GM21390 (cell line): ENCODE measurements at regions not wholly inside any gene's neighbourhood (a gene's known extent, or its start where the extent isn't known, plus 50 kb on each side); places are given as distances from the start of the nearest gene placed in this dataset.

ENCODE experiments used
- ATAC-seq: cut with Tn5 transposase; IDR thresholded peaks from one replicate; pipeline ENCODE4 v1.9.1; 2021; ENCODE audit not compliant: unreplicated experiment

DNA sequence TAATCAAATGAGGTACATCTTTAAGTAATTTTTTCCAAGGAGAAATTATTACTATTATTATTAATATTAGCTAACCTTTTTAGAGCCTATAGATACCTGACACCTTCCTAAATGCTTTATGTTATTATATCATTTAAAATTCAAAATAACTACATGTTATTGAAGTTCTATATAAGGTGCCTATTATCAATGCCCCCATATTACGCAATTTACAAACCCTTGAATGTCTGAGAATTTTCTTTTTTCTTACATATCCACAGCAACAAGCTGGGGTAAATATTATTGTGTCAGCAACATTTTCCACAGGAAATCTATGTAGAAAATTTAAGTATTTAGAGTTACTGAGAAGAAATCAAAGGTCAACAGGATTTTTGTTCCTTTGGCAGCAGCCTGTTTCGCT is 327.3 kb downstream of the NXPE2 start:
- ATAC-seq = no peak

DNA sequence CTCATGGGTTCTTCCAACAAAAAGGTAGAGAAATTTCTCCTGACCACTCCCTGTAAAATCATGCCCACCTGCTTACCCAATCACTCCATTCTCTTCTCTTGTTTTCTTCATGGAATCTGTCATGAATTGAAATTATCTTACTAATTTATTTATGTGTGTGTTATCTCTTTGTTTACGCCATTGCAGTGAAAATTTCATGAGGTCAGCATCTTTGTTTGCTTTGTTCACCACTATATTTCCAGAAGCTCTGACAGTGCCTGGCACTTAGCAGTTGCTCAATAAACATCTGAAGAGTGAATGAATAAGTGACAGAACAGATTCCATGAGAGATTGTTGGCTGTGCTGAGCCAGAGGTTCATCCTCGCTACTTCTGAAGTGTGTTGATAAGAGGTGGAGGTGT is 329.5 kb downstream of the NXPE2 start:
- ATAC-seq = no peak

DNA sequence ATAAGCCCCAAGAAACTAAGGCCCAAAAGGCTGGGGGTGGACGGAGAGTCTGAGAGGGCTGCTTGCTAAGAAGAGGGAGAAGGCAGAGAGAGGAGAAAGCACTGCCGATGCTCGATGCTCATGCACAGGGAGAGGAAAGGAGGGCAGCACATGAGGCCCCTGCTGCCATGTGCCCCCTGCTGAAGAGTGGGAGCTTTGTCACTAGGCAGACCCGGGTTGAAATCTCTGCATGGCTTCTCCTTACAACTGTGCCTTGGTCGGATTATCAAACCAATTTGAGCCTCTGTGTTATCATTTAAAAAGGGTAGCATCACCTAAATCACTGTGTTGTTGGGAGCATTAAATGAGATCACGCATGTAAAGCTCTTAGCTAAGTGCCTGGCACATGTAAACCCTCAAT is 330.5 kb downstream of the NXPE2 start:
- no peak for ATAC-seq

DNA sequence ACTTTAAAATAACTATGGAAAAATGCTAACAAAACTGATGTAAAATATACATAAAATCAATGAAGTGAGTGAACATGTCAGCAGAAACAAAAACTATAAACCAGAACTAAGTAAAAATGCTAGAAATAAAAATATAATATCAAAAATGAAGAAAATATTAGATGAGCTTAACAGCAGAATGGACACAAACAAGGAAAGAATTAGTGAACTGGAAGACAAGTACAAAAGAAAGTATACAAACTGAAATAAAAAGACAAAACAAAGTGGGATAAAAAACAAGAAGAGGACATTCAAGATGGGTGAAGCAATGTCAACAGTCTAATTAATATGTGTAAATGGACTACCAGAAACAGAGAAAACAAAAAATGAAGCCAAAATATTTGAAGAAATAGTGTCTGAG is 339.2 kb downstream of the NXPE2 start:
- no peak for ATAC-seq

DNA sequence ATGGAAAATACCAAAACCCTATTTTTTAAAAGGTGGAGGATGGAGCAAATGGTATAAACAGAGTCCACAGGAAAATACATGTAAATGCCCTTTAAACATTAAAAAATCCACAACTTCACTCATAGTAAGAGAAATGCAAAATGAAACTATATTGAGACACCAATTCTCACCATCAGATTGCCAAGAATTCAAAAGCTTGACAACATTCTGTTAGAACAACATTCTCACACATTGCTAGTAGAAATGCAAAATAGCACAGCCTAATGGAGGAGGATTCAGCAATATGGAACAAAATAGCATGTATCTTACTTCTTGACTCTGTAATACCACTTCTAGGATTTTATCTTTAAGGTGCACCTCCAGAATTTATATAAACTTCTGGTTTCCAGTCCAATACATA is 351.8 kb downstream of the NXPE2 start:
- no peak for ATAC-seq

DNA sequence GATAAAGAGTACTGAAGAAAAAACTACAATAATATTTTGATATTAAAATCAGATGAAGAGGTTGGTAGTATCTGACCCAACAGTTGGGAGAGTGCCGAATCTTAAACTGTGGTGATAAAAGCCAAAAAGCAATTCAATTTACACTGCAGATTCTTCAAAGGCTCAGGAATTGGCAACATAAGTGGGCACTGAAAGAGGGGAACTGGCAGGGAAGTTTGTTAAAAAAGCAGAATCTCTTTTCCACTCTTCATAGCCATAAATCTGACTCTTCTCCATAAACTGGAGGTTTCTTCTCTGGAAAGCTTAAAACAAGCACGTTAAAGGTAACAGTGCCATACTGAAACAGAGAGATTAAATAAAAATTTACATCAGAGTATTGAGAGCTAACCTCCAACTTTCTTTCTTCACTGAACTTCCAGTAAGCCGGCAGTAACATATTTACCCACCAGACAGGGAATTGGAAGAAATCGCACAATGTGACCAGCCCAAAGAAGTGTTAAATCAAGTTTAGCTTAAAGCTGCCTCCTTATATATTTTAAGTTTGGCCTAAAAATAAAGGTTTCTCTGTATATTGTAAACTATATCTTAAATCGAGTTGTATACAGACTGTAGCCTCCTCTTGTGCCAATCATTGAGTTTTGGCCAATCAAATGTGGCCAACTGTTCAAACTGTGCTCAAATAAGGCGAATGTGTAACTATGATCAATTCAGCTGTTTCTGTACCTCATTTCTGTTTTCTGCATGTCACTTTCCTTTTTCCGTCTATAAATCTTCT is 358.3 kb downstream of the NXPE2 start:
- ATAC-seq = no peak

DNA sequence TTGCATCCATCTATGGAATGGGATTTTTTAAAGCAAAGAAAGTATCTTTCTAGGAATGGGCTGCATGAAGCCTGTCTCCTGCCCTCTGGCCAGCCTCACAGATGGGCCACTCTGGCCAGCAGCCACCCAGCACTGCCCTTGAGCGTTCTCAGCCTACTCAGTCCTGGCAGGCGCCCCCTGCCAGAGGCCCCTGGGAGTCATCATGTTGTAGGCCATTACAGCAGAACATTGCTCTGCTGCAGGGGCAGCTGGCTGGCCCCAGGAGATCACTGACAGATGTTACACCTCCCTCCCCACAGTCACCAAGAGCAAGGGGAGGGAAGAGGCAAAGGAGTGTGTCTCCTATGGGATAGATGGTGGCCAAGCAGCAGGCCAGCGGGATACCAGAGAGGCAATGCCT is 363.7 kb downstream of the NXPE2 start:
- no peak for ATAC-seq

DNA sequence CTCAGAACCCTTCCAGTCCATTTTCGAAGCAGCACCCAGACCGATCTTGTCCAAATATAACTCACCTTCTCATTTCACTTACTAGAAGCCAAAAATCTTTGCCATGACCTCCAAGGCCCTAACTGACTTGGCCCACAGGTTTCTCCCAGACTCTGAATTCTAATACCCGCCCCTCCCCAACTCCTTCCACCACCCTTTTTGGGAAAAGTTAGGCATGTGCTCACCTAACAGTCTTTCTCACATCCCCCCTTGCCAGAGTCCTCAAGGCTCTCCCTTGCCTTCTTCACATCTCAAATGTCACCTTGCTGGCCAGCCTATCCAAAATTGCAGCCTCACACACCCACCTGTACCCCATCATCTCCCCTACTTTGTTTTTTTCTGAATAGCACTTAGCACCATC is 369.3 kb downstream of the NXPE2 start:
- no peak for ATAC-seq

DNA sequence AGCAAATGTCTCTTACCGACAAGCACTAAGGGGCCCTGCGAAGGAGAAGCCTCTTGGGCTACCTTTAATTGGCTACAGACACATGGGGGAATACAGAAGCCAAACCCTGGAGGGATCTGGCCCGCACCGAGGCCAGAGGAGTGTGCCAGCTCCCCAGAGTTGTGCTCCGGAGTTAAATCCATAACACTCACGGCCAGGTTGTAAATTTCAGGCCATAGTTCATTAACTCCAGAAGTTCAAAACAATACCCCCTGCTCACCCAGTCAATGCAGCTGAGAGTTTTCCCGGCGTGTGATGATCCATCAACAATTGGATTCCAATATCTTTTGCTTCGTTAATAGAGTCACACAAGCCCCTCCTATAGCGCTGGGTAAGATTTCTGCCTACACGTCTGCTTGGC is 371.5 kb downstream of the NXPE2 start:
- no peak for ATAC-seq

DNA sequence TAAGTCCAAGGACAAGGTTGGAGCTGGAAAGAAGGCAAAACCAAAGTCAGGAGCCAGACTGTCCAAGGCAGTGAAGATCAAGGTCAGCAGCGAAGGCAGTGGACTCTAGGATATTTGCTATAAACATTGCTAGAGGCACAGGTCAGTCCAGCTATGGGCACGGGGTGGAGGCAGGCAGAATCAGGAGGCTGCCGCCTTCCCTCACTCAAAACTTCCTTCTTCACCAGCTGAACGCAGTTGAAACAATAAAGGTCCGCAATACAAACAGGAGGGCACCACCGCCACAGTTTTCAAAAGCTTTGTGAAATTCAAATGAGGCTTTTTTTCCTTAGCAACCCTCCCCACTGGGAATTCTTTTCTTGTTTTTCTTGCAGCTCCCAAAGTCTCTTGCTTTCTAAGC is 372.4 kb downstream of the NXPE2 start:
- ATAC-seq = no peak

DNA sequence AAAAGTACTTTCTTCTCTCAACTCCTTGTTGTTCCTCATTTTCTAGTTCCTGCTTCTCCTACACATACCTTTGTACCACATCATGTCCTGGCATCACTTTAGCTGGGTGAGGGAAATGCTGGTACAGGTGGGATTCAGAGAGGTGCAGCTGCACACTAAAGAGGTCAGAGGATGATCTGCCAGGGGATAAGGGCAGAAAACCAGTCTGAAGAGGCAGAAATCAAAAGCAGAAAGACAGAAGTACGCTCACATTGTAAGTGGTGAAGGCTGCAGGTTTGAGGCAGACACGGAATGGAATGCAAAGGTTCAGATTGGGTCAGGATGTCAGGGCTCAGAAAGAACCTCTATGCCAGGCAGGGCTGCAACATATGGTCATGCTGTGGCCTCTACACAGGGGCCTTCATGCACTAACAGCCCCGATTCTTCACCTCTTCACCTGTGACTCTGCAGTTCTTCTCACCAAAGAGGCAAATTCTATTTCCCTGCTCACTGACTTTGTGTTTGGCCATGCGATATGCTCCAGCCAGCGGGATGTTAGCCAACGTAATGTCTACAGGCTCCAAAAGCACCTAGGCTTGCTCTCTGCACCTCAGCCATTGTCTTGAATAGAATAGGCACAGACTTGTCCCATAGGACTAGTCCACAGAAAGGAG is 373.7 kb downstream of the NXPE2 start:
- no peak for ATAC-seq

DNA sequence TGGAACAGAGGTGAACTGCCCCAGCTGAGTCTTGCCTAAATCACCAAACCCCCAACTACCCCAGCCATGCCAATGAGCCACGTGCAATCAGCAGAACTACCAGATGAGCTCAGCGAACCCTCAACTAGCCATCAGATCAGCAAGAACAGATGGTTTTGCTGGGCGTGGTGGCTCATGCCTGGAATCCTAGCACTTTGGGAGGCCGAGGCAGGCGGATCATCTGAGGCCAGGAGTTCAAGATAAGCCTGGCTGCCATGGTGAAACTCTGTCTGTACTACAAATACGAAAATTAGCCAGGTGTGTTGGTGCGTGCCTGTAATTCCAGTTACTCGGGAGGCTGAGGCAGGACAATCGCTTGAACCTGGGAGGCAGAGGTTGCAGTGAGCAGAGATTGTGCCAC is 374.3 kb downstream of the NXPE2 start:
- ATAC-seq = no peak

DNA sequence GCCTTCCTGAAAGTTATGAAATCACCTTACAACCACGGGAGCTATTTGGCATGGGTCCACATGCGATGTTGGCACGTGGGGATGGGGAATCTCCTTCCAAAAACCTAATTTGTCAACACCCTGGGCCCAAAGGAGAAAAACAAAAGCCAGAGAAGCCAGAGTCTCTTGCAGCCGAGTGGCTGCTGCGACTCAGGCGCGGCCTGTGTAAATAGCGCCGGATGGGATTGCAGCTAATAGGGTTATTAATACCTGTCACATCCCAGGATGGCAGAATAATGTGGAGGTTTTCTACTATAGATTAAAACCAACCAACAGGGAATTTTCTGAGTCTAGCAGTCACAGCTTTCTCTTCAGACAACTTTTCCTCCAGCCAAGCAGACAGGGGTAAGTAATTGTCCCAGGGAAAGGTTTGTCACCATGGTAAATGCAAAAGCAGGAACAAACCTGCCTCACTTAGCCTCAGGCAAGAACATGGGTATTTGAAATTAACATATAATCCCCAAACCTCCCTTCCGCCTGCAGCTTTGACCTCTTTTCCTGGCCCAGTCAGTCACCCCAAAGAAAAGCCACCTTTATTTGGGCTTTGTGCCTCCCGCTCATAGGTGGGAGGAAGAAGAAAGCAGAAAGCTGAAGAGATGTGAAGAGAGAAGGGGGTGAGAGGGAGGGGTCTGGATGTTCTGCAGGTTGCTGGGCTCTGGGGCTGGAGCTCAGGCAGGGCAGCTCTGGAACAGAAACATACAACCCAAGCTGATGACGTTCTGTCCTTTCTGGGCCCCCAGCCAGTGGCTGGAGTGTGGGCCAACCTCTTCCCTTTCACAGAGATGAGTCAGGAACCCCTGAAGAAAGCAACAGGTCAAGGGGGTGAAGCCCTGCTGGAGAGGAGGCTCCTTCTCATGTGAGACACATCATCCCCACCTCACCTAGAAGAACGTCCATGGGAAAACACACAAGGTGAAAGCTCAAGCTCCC is 376.5 kb downstream of the NXPE2 start:
- ATAC-seq = no peak

DNA sequence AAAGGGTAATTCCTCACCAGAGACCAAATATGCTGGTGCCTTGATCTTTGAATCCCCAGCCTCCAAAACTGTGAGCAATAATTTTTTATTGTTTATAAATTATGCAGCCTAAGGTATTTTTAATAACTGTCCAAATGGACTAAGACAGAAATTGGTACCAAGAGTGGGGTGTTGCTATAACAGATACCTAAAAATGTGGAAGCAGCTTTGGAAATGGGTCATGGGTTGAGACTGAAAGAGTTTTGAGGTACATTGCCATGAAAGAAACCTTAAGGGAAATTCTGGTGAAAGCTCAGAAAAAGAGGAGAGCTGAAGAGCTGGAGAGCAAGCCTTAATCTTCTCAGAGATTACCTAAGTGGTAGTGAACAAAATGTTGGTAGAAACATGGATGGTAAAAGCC is 378.2 kb downstream of the NXPE2 start:
- no peak for ATAC-seq

DNA sequence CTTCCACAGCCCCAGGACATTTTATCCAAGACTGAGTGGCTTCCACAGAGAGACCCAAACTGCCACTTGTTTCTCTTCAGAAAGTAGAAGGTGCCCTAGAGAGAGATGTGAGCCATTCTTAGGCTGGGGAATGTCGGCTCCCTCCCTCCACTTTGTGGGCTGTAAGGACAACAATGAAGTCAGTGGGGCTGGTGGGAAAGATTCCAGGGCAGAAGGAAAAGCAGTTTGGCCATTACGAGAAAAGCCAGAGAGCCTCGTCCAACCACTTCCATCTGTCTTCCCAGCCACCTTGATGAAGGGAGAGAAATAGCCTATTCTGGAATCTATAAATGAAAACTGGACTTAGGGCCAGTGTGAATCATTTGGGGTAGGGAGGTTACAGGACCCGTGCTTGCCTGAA is 382.5 kb downstream of the NXPE2 start:
- ATAC-seq = no peak

DNA sequence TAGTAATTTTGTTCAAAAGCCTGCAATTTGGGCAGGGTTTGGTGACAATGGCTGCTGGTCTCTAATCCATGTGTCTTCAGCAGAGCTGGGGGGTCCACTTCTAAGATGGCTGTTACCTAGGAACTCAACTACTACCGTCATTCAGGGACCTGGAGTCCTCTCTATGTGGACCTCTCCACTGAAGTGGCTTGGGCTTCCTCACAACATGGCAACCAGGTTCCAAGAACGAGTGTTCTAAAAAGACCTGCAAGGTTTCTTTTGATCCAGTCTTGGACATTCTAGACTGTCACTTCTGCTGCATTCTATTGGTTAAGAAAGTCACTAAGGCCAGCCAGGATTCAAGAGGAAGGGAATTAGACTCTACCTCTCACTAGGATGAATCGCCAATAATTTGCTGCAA is 387.0 kb downstream of the NXPE2 start:
- ATAC-seq = no peak

DNA sequence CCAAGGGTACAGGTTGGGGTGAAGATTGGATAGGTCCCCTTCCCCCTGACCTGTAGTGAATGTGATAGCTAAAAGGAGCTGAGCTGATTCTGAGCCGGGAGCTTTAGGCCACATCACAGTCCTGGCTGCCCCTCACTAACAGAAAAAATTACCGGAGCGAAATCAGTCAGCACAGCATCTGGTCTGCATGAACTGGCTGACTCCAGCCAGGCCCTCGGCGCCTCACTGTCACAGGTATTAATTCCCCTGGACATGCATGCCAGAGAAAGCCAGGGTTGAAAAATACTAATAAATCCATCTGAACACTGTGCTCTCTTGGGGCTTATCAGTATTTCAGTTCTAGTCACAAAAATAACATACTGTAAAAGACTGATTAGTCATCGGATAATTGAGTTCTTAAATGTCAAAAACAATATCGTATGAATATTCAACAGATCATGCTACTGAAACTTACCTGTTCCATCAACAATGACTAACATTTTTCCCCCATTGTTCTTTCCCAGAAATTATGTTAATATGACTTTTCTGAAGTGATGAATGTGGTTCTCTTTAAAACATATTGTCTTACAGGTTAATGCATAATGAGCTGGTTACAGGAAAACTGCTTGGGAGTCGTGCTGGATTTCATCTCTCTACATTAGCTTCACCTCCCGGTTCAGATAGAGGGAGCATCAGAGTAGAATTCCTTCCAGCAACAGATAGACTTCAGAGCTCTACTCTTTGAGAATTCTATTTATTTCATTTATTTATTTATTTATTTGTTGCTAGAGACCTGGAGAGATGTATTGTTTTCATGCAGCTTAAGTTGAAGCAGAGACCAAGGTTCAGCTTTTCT is 387.7 kb downstream of the NXPE2 start:
- no peak for ATAC-seq

DNA sequence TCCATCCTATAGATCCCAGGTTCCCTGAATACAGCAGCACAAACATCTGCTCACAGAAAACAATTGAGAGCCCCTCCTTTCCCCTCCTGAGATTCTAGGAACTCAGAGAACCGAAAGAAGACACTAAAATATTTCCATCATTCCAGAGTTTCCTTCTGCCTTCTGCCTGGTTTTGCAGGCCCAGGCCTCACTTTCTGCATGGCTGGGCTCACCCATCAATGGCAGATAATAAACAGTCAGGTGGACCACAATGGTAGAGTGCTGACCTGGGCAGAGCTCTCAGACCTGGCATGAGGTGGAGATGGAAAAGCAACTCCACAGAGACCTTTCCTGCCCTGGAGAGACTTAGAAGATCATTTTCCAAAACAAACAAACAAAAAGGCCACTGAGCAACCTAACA is 389.1 kb downstream of the NXPE2 start:
- no peak for ATAC-seq

DNA sequence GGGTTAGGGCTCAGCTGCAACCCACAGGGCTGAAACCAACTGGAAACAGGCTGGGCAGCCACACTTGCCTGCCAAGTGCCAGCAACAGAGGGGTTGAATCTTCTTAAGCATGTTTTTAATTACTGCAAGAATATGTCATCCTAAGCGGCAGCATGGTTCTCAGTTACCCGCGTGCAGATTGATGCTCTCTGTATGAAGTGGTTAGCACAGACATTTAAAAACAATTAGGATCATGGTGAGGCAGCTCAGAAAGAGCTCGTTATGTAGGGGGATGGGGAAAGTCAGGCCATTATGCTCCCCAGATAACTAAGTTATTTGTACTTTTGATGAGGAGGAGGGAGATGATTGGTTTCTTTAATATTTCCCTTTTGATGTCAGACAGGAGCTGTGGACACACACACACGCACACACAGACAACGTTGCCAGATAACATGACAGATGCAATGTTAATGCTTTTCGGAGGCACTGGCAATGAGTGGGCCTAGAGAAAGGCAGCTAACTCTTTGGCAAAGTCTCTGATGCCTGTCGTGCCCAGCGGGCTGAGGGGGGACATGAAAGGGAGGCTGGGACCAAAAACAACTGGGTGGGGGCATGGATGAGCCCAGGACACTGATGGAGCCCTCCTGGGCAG is 389.7 kb downstream of the NXPE2 start:
- no peak for ATAC-seq

DNA sequence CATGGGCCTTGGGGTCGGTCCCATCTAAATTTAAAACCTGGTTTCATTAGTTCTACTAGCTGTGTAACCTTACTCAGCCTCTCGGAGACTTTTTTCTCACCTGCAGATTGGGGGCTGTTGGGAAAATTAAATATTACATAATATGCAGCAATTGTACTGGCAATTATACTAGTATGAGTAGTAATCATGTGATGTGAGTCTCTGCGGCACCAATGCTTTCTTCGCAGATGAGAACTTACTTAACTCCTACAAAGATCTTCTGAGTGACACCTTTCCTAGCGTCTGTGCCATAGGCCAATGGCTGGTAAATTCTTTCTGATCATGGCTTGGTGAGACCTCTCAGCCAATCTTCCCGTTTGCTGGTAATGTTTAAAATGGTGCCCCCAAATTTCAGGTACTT is 391.3 kb downstream of the NXPE2 start:
- no peak for ATAC-seq
